Right lung (tissue), 2 donors: ENCODE measurements at regions not wholly inside any gene's neighbourhood (a gene's known extent, or its start where the extent isn't known, plus 50 kb on each side); places are given as distances from the start of the nearest gene placed in this dataset.
"Not testable (repeated sequence)": the region's sequence is repeated elsewhere in the genome, so short reads cannot be mapped to it uniquely, and the experiment has no call there.

Experiments
- DNase-seq, 2 donors: peaks; one replicate each; pipeline ENCODE4 v3.0.0-alpha.2; 2013

DNA sequence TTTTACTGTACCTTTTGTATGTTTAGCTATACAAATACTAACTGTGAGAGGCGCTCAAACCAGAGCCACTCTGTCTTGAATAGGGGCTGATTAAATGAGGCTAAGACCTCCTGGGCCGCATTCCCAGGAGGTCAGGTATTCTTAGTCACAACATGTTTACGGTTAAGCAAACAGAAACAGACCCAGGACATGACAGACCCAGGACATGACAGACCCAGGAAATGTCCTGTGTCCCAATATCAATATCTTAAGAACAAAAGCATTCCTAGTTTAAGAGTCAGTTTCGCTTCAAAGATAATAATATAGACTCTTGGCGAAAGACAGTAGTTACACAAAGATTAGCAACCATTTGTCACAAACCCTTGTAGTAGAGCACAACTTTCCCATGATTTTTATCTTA is 304.5 kb downstream of the CCSER2 start:
- no peak for DNase-seq

DNA sequence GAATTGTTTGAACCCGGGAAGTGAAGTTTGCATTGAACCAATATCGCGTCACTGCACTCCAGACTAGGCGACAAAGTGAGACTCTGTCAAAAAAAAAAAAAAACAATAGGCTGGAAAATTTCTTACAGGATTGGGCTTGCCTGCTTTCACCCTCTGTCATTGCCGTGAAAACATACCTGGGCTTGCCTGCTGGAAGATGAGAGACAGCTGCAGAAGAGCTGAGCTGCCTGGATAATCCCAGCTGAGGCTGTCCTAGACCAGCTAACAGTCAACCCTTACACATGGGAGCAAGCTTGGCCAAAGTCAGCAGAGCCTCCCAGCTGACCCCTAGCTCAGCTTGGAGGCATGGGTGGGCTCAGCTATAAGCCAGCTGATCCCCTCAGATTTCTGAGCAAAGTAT is 306.2 kb downstream of the CCSER2 start:
- no peak for DNase-seq

DNA sequence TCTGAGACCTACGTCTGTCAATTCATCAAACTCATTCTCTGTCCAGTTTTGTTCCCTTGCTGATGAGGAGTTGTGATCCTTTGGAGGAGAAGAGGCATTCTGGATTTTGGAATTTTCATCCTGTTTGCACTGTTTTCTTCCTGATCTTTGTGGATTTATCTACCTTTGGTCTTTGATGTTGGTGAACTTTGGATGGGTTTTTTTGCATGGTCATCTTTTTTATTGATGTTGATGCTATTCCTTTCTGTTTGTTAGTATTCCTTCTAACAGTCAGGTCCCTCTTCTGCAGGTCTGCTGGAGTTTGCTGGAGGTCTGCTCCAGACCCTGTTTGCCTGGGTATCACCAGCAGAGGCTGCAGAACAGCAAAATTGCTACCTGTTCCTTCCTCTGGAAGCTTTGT is 322.2 kb downstream of the CCSER2 start:
- DNase-seq = not testable (repeated sequence)

DNA sequence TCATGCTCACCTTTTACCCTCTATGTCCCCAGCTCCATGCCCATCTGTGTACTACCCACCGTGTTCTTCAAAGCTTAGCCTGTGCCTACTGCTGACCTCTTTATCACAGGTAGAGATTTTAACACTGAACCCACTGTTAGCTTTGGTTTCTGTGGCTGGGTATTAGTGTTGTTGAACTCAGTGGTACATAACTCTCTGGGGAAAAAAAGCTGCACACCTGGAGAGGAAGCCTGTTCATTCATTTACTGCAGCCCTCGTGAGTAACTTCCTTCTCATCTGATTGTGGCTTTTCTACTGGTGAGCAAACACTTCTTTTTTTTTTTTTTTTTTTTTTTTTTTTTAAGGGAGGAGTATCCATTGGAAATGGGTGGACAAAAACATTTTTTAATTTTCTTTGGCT is 326.3 kb downstream of the CCSER2 start:
- no peak for DNase-seq

DNA sequence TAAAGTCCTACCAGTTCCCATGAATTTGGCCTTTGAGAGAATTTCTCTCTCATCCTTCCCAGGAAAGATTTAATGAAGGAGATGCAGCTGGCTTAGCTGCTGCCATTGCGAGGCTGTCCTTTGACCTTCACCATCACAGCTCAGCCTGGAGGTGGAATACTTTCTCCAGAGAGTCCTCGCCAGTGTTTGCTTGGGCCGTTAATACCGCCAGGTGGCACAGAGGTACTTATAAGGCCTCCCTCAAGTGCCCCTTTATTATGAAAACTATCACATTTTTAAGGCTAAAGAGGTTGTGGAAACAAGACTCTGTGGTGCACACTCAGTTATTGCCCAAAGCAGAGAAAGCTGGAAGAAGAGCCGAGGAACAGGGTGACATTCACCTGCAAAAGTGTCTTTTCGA is 330.6 kb downstream of the CCSER2 start:
- no peak for DNase-seq

DNA sequence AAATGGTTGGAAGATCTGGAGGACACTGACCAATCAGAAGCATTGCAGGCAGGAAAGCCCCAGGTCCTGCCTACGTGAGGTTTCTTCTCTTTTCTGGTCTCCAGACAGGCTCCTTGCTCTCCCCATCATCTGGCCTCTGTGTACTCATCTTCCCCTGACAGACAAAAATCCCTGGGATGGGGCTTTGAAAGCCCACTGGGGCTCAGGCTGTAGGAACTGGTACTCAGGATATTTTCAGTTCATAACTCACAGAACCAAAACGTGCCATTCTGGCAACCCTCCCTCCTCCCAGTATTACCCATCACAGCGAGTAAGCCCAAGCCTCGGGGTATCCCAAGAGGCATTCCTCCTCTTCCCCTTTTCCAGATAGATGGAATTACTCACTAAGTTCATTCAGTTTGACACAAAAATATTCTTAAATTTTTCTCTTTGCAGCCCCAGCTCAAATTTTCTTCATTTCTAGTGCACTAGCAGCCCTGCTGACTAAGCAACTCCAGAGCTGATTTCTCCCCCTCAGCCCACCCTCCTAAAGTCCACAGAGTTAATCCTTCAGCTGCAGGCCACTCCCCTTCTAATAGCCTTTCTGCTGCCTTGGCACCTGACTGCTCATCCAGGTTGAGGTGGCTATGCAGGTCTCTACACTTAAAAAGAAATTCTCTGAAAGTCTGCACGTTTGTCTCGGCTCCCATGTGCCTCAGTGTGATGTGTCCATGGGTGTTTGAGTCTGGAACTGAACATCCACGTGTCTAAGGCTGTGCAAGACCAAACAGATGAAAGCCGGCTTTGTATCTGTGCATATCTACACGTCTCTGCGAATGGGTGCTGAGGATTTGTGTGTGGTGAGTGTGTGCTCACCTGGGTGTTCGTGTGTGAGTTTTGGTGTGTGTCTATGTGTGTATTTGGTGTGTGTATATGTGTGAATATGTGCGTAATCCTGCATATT is 331.4 kb downstream of the CCSER2 start:
- no peak for DNase-seq

DNA sequence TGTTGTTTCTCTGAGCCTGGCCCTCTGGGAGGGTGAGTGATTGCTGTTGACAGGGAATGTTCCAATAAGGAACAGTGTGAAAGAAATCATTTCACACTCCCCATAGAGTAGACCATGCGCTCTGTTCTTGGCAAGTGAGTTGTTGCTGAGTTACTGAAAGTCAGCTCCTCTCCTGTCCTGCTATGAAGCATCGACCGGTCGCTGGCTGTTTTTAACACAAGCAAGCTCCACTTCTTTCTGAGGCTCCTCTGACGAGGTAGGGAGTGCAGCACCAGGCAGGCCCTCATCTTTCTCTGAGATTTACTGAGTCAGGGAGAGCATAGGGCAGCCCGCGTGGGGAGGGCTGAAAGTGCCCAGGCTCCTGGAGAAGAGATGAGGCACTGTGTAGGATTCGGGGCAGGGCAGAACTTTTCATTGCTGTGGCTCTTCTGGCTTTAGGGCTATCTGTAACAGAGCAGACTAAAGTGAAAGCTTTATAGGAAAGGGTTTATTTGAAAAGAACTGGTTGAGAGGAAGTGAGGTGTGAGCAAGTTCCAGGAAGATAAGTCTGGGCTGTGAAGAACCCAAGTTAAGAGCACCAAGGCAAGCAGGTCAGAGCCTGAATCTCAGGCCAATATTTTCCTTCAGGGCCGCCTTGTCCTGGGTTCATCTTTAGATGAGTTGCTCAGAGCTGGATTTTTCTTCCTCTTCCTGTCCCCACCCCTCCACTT is 332.2 kb downstream of the CCSER2 start:
- DNase-seq = no peak

DNA sequence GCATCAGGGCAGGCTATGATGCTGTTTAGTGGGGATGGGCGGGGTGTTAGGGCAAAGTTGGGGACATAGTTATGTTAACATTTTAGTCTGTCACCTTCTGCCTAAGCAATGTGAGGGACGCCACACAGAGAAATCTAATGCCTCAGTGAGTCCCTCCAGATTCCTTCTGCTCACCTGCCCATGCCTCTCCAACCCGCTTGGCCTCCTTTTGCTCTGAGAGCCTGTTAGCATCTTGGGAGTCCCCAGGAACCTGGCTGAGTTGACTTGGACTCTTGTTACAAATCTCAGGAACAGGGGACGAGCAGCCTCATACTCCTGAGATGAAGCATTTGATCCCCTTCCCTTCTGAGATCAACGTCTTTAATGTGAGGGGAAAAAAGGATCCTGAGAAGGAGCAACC is 336.8 kb downstream of the CCSER2 start:
- DNase-seq = no peak

DNA sequence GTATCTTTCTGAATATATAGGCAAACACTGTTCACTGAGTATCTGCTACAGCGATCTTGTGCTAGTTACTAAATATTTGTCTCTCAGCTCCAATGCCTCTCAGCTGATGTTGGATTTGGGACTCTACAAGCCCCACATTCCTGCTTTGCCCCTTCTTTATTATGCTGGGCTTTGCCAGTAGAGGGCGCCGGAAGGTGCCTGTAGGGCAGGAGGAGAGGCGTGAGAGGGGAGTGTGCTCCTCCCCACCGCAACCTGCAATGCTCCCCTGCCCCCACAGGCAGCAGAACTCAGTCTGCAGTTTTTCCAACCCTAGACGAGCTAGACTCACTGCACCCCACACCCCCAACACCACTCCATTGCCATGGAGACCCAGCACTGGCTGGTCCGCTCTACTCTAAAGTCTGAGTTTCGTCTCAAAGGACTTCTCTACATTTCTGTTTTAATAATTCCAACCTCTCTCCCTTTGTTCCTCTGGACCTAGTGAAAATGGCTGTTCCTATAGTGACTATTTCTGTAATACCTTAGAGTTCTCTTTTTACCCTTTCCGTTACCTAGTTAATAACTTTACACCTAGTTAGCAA is 337.6 kb downstream of the CCSER2 start:
- DNase-seq = no peak

DNA sequence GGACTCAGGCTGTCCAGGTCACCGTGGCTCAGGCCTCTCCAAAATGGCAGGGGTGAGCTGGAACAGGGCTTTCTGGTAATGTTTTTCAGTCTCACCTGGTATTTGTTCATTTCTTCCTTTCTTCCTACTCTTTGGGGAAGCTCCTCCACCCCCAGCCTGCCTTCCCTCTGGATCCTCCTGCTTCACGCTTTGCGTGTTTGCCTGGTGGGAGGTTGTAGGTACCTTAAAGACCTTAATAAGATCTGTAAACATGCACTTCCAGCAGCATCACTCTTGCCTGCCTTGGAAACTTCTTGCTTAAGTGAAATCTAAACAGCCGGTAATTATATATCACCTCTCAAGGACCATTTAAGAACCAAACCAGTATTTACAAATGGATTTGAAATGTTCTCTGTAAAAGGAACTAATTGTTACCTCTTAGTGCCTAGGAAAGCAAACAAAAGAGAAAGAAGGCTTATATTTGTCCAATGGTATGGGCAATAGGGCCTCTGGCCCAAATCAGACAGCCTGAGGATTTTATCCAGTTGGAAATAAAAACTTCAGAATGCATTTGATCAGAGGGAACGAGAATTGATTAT is 339.9 kb downstream of the CCSER2 start:
- no peak for DNase-seq

DNA sequence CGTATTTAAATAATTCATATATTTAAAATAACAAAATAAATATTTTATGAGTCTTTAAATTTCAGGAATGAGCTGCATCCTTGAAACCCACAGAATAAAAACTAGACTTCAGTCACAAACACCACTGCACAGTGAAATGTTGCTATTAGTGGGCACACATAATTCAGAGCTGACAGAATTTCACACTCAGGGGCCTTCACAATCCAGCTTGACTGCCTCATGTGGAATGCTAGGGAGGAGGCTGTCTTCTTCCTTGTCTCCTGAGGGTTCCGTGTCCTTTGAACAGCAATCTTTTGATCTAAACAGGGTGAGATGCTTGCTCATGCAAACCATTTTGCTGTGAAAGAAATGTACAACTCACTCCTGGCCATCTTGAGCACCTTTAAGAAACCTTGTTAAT is 346.7 kb downstream of the CCSER2 start:
- no peak for DNase-seq

DNA sequence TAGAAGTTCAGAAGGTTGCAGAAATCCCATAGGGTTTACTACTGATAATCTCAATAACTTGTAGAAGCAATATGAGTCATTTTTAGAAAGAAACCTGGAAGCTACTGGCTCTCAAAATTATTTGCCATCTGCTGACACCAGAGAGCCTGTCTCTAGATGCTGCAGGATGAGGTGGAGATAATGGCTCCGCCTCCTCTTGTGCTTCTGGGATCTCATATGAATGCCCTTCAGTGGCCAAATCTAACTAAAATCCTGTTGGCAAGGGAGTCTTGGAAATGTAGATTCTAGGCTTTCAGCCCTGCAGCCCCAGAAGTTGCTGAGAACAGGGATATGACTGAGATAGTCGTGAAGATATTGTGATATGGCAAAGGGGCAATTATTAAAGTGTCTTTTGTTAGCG is 348.1 kb downstream of the CCSER2 start:
- DNase-seq = no peak

DNA sequence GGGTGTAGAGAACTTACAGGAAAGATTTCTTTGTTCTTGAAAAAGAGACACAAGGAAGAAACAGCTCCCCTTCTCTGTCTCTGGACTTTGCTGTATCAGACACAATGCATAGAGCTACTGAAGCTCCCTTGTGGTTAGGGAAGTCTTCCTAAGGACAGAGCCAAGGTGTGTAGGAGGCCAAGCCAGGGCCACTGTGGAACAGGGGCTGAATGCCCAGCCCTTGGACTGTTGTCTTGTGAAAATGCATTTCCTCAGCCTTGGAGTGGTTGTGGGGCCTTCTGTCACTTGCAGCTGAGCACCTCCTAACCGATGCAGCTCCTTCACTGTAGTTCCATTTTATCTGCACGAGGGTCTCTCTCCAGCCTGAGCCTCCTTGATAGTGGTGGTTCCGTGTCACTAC is 353.4 kb downstream of the CCSER2 start:
- DNase-seq = no peak

DNA sequence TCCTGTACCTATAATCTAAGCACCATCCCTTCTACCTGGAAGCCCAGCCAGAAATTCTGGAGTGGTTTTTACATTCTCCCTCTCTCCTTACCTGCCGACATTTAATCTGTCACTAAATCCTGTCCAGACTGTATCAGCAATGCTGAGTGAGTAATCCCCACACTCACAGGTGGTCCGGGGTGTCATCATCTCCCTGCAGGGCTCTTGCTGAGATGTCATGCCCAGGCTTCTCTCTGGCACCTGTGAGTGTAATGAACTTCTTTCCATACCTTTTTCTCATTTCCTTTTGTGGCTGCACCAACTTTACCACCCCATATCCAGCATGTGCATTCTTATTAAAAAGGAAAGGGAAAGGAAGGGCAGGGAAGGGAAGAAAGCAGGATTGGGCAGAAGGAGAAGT is 355.2 kb downstream of the CCSER2 start:
- no peak for DNase-seq

DNA sequence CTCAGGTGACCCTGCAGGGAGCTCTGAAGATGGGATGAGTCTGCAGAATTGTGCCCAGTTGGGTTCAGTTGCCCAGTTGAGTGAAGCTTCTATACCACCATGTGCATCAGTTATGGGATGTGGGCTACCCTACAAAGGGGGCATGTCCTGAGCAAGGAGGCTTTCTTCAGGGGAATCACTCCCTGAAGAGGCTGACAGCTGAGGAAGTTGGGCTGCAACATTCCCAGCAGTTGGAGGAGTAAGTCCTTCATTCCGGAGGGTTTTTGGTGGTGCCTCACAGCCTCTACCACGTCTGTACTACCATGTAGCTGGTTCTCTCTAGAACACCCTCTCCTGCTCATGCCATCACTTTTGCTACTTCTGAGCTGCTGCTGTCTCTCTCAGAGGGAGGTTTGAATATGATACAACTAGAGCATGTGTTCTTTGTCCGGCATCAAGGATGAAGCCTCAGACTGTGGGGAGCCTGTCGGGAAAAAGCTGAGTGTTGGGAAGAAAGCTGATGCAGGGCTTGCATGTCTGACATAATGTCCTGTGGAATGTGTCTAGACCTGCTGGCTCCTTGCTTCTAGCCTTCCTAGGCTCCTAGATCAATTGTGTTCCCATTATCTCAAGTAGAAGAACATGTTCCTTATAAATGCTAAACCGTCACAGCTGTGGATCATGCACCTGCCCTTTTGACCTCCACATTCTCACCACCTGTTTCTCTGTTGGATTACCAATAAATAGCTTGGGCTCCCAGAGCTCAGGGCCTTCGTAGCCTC is 355.8 kb downstream of the CCSER2 start:
- DNase-seq = no peak

DNA sequence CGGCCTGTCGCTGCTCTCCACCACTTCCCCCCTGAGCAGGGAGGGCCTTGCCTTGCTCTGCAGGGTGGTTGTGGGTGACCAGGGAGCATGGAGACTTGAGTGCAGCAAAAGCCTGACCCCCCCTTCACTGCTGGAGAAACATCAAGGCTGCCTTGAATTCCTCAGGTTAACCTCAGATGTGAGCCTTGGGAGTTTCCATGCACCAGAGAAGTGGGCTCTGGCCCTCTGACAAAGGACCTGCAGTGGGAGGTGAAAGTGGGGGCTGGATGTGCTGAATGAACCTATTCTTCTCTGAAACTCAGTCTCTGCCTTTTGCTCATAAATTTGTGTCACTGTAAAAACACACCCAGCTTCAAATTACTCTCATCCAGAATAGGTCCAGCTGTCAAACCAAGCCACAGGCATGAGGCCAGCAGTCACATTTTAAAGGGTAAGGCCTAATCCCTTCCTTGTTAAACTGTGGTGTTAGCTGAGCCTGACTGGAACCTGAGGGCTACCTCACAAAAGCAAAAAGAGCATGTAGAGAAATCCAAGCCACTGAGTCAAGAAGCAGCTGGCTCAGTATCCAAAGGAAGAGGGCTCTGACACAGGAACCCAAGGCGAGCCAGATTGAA is 356.8 kb downstream of the CCSER2 start:
- no peak for DNase-seq

DNA sequence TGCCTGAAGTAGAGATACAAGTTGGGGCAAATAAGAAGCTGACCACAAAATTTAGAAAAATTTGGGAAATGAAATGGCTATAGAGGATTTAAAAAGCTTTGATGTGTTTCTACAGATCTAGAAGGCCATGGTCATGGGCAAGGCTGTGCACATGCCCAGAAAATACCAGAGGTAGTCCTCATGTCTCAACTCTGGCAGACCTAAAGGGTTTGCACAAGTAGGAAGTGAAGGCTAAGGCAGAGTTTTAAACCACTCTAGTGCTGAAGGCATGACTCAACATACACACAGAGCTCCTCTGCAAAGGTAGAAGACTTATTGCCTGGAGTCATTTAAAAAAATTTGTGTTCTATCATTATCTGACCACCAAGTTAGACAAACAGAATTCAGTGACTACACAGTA is 364.6 kb downstream of the CCSER2 start:
- DNase-seq = no peak

DNA sequence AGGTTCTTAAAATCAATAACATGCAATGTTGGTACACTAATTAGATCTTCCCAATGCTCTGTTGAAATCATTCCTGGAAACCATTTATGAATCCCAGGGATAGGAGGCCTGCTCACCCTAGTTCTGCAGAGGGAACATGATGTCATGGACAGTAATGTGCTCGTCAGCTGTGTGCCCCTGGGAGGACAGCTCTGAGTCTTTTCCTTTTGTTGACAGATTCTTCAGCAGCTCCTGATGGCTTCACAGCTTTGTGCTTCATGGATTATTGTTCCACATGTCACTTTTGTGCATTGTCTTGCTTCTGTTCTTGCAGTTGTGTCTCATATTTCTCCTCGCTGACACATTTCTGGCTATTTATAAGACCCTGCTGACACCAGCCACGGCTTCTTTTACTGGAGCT is 367.5 kb downstream of the CCSER2 start:
- no peak for DNase-seq

DNA sequence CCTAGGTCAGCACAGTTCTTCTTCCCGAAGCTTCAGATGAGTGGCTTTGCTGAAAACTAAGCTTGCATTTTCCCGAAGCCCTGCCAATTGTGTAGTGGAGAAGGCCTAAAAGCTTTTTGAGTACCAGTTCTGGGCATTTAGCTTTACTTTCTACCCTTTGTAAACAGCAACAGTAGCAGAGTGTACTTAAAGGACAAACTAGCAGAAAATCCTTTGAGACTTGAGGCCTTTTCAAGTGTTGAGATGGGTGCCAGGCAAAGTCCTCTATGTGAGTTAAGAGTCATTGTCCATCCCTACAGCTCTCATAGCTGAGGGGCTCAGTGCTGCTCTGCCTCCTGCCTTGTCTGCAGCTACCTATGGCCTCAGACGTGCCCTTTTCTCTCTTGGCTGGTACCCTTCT is 368.2 kb downstream of the CCSER2 start:
- DNase-seq = peak; percentile 1 to 3

DNA sequence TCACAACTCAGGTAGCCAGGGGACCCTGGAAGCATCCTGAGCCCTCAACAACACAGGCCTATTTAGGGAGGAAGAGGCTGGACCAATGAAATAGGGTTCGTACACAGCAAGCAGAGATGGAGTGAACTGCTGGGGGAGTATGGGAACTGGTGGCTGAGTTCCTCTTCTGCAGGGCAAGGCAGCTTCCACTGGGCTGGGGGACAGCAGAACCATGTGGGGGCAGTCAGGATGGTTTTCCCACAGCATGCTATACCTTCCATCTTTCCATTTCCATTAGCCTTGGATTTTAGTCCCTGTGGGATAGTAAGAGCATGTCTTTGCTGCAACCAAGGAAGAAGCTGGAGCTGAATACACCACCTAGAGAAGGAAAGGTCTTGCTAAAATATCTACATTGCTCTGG is 370.6 kb downstream of the CCSER2 start:
- no peak for DNase-seq

DNA sequence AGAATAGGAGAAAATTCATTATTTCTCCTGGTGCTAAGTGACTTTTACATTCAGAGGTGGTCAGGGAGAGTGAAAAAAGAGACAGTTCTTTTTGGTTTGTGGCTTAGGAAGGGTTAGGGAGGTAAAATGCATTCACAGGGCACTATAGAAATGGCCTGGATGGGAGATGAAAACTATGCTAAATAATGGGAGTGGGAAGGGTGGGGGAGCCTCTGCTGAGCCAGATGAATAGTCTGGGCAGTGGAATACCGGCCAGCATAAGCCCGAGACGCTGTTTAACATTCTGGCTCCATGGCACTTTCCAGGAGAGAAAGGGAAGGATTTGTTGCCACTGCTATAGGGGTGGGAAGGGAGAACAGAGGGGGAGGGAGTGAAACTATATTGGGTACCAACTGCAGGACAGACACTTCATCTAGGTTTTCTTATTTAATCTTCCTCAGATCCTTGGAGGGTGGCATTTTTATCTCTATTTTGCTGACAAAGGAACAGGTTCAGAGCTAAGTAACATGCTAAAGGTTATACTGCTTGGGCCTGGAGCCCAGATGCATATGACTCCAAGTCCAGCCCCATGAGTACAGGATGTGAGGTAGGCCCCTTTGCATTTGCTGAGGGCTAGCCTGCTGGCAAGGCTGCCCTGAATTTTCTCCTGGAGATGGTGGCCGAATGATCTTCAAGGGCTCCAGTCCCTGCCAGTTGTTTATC is 372.4 kb downstream of the CCSER2 start:
- DNase-seq = no peak
